NCI-H128 (cell line): ENCODE measurements at regions not wholly inside any gene's neighbourhood (a gene's known extent, or its start where the extent isn't known, plus 50 kb on each side); places are given as distances from the start of the nearest gene placed in this dataset.

Experiments
- DNase-seq: peaks from one replicate; lab custom pipeline; 2025; ENCODE audit not compliant: unreplicated experiment; lab: John Stamatoyannopoulos, UW

- DNase-seq = no peak
These were observed 58.9 kb upstream of the ZNF618 start for GRCh38 chr9:113817171-113817570.

GRCh38 chr9:113818391-113818790, 57.7 kb upstream of the ZNF618 start:
- DNase-seq = no peak

- DNase-seq = no peak
These were observed 53.8 kb upstream of the ZNF618 start for GRCh38 chr9:113822315-113822714.

- no peak for DNase-seq
These were observed 52.7 kb upstream of the ZNF618 start for GRCh38 chr9:113823421-113823820.
